Endometrial microvascular endothelial cells (primary cell): ENCODE measurements at regions not wholly inside any gene's neighbourhood (a gene's known extent, or its start where the extent isn't known, plus 50 kb on each side); places are given as distances from the start of the nearest gene placed in this dataset.

Source experiments
- in situ Hi-C: cut with HindIII; loops from 2 replicates; pipeline ENCODE4 v1.10.0; 2017; ENCODE audit warnings: low sequenced_read_pairs, low pct_unique_long_range_greater_than_20kb; ENCODE audit errors: inconsistent ontology term

DNA sequence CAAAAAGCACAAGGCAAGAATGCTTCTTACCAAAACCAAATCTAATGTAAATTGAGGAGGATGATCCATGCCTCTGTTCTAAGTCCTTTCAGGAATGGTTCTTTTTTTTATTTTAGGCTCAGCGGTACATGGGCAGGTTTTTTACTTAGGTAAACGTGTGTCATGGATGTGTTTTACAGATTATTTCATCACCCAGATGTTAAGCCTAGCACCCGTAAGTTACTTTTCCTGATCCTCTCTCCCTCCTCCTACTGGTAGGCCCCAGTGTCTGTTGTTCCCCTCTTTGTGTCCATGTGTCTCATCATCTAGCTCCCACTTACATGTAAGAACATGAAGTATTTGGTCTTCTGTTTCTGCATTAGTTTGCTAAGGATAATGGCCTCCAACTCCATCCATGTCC lies 289.2 kb upstream of the THBS1 start:
- in situ Hi-C loops = no loop called here

DNA sequence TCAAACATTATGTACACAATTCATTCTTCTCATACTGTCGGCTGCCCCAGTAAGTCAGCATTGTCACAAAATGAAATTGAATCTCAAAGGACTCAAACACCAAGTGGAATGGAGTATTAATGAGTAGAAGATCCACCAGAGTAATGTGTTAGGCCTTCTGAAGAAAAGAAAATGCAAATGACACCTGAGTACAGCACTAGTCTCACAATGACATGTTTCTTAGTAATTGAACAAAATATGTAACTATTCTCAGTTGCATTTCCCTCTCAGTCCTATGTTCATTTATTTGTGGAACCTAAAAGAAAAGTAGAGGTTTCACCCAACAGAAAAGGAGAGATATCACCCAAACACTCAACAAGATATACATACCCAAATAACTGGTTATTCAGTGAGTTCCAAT lies 283.9 kb upstream of the THBS1 start:
- in situ Hi-C loops = no loop called here

DNA sequence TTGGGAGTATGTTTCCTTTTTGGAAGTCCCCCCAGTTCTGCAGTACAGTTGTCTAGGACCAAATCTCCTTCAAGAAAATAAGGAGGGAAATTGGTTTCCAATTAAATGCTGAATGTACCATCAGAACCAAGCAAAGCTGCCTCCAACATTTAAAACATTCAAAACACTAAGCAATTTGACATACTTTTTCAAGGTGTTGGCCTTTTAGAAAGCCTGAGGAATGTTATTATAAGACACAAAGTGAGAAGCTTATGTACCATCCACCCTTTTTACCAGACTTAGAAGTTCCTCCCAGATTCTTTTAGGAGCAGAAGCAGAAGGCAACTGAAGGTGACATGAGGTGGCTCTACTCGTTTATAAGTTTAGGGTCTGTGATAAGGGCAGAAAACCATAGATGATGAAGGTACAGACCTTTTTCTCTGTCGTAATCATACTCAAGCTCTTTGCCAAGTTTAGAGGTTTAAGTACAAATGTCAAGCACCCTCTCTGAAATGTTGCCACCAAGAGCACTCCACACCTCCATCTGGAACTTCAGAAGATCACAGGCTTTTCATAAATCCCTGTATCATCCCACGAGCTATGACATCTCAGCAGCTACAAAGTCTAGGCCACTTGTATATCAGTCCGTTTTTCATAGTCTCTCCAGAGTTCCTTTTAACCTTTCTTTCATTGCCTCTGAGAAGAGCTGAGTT lies 282.5 kb upstream of the THBS1 start:
- in situ Hi-C loops = no loop called here

DNA sequence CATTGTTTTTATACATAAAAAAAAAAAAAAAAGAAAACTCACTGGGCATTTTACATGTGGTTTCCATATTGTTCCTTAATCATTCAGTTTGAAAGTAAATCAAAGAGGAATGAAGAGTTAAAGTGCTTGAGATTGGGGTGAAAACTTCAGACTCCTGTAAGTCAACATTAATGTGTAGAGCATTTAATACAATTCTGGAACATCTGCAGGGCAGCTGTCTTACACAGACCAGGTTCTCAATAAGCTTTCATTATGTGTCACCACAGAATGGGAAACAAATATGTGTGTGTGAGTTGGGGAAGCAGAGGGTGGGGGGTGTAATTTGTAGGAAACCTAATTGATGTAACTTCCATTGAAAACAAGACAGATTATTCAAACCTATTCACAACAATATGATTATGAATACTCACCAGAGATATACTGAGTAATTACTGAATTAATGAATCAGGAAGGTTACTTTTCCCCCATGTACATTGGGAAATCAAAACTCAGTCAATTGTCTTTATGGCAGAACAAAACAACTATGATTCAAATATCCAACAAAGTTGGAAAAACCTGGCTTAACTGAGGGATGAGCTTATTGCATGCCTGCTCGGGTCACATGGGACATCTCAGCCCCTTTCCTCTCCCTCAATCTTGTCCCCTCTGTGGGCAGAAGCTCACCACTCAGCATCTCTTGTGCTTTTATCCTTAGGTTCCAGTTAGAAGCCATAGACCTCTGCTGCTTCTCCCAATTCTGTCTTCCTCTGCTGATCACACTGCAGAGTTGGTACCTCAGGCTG lies 281.2 kb upstream of the THBS1 start:
- in situ Hi-C loops = no loop called here

- in situ Hi-C loops = no loop called here
Observed at GRCh38 chr15:39300451-39301153, 280.3 kb upstream of the THBS1 start.

- in situ Hi-C loops = no loop called here
Observed at GRCh38 chr15:39301589-39301999, 279.3 kb upstream of the THBS1 start.

DNA sequence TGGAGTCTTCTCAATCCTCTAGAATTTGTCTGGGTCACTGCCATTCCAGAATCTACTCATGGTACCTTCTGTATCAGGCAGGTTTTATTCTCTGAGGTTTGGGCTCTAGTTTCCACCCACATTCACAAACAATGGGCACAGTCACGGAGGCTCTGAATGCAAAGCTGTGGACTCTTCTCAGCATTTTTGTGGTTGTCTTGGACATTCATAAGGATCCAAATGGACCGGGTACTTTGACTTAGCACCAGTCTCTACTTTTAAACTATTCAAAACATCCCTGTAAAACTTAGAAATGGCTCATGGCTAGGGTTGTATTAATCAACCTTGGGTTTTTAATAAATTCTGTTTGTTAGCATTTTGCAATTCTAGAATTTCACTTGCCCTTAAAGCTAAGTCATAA lies 277.9 kb upstream of the THBS1 start:
- in situ Hi-C loops = no loop called here

- in situ Hi-C loops = no loop called here
Observed at GRCh38 chr15:39304201-39304841, 276.6 kb upstream of the THBS1 start.

GRCh38 chr15:39304931-39305728 lies 275.7 kb upstream of the THBS1 start:
- in situ Hi-C loops = no loop called here

GRCh38 chr15:39310633-39311032 lies 270.2 kb upstream of the THBS1 start:
- in situ Hi-C loops = no loop called here

DNA sequence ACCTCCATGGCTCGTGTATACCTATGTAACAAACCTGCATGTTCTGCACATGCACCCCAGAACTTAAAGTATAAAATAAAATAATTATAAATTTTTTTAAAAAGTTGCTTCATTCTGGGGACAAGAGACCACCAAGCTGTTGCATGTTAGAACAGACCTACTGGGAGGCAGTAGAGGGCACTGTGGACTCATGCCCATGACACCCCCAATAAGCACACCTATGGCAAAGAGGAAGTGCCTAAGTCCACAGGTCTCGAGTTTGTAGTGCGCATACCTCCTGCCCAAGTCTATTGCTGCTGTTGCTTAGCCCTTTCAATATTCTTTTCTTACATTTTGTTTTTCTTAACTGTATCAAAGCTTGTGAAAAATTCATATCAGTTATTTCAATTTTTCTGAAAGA lies 267.9 kb upstream of the THBS1 start:
- in situ Hi-C loops = no loop called here

DNA sequence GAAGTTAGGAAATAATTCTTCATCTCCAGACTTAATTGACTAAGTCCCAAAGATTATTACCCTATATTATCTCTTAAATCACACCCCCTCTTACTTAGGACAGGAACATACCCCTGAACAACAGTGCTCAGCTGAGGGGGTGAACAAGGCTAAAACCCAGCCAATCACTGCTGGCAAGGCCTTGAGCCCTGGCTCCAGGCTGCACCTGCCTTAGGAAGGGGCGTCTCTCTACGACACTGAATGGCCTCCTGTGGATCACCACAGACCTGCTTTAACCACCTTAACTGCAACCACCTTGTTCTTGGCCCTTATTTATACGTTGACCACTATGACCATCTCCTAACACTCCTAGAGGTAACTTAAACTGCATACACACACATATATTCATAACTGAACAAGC lies 267.4 kb upstream of the THBS1 start:
- in situ Hi-C loops = no loop called here

DNA sequence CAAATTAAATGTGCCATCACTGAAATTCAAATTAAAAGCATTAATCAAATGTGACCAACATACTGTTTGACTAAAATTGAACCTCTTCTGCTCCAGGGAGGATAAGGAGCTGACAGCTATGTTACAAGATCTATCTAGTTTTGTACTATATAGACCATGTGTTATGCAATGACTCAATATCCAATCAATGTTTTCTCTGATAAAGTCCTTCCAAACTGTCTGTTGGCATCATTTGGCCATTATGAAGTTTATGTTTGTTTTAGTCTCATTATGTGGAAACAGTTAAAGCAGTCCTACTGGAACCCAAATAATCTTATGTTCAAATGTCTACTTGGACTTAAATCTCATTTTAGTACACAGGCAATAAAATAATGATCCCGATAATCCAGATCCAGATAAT lies 267.0 kb upstream of the THBS1 start:
- in situ Hi-C loops = no loop called here

DNA sequence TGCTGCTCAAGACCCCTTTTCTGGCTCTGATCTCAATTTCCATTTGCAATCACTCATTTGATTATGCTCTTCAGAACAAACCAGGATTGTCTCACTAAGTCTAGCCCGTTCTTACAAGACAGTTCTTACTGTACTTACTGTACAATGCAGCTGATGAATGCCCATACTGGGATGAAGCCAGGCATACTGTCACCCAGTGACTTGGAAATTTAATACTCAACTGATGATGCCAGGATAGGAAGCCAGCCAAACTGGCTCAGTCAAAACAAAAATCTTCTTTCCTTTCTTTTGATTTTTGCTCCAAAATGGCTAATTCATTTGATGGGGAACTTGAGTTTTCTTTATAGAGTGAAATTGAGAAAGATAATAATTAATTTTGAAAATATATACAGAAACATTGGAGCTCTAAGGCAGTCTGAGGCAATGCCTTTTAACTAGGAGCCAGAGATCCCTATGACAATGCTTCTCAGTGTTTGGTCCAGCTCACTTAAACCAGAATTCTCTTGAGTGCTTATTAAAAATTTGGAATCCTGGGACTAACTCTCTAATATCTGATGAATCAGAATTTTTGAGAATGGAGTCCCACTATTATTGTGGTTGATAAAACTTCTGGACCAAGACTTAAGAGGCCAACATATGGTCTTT lies 265.6 kb upstream of the THBS1 start:
- in situ Hi-C loops = no loop called here

GRCh38 chr15:39317225-39317624 lies 263.7 kb upstream of the THBS1 start:
- in situ Hi-C loops = no loop called here

GRCh38 chr15:39318231-39318630 lies 262.6 kb upstream of the THBS1 start:
- in situ Hi-C loops = no loop called here

GRCh38 chr15:39320355-39320754 lies 260.5 kb upstream of the THBS1 start:
- in situ Hi-C loops = no loop called here

DNA sequence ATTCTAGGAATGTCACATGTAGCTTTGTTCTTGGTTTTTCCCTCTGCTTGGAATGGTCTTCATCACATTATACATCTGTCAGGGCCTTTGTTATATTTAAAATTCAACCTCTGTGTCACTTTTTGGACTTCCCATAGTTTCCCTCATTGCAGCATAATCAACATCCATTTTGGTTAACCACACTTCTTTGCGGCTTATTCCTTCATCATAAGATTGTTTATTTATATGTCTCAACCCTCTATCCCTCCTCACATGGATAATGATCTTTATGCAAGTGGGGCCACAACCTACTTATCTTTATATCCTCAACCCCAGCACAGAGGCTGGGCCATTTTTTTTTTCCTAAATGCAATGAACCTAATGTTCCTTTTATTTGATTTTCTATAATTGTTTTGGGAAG lies 260.0 kb upstream of the THBS1 start:
- in situ Hi-C loops = no loop called here
